ENCODE measurements at regions not wholly inside any gene's neighbourhood (a gene's known extent, or its start where the extent isn't known, plus 50 kb on each side); places are given as distances from the start of the nearest gene placed in this dataset.
"Not testable (repeated sequence)": the region's sequence is repeated elsewhere in the genome, so short reads cannot be mapped to it uniquely, and the experiment has no call there.

DNA sequence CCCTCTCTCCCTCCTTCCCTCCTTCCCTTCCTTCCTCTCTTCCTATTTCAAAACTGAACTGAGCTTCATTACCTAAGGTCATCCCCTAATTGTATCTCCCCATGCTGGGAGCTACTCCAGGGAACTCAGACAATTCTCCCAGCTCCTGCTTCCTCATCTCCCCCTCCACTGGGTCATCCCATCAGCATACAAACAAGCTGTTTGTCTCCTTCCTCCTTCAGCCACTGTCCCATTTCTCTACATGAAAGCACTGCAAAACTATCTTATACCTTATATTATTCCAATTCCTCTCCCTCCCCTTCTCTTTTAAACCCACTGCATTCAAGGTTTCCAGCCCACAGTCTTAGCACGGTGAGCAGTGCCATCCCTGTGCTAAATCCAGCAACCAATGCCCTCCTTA is 262.4 kb downstream of the AGTPBP1 start:
- Histone ChIP-seq H3K4me2 (ENCODE audit: low read length) (no peak overlapping the region), H3K9me2 (ENCODE audit: insufficient read depth, low read length) (no peaks in the 10 kb centered on the region), H3K27ac (ENCODE audit: low read depth, low read length, poor library complexity, severe bottlenecking) (no peak overlapping the region), H3K4me3 (ENCODE audit: low read depth, low read length, poor library complexity, severe bottlenecking) (no peak overlapping the region), H3K36me3 (ENCODE audit: insufficient read depth, low read length) (no peaks in the 10 kb centered on the region), H3K79me2 (ENCODE audit: insufficient read depth, low read depth, low read length) (no peaks in the 10 kb centered on the region), H4K20me1 (ENCODE audit: insufficient read depth, low read length) (no peaks in the 10 kb centered on the region), H3K9me3 (ENCODE audit: low read length) (no peaks in the 10 kb centered on the region), H2AFZ (ENCODE audit: low read length) (no peak overlapping the region), H3K4me1 (ENCODE audit: insufficient read depth, low read length, poor library complexity, severe bottlenecking) (no peaks in the 10 kb centered on the region)
- BruUV-seq (replicated peaks) = no TSS peak
- ChIA-PET CTCF (ENCODE audit: unreplicated experiment) (no interaction called here), POLR2A (interaction anchor here (0.6 kb wide), 1 partner anchor 401 kb away, joined by 3 read pairs; no protein-coding TSS in a partner anchor)
- no peak for TF ChIP-seq EZH2phosphoT487 (IDR thresholded peaks at IDR 0.05; ENCODE audit: borderline replicate concordance, low read depth, low read length)
- TF ChIP-seq CTCF (conservative IDR thresholded peaks at IDR 0.05; ENCODE audit: low read length) = no peak
- intact Hi-C loops (cut with micrococcal nuclease; ENCODE audit: unreplicated experiment) = no loop called here
- DNase-seq (ENCODE audit: low spot score) = no peak

GRCh38 chr9:85478847-85479246 is 262.9 kb downstream of the AGTPBP1 start:
- TF ChIP-seq CTCF (conservative IDR thresholded peaks at IDR 0.05; ENCODE audit: low read length) = no peak
- TF ChIP-seq EZH2phosphoT487 (IDR thresholded peaks at IDR 0.05; ENCODE audit: borderline replicate concordance, low read depth, low read length) = no peak
- Histone ChIP-seq H3K36me3 (ENCODE audit: insufficient read depth, low read length) (no peaks in the 10 kb centered on the region), H2AFZ (ENCODE audit: low read length) (no peak overlapping the region), H3K4me1 (ENCODE audit: insufficient read depth, low read length, poor library complexity, severe bottlenecking) (no peaks in the 10 kb centered on the region), H3K9me2 (ENCODE audit: insufficient read depth, low read length) (no peaks in the 10 kb centered on the region), H4K20me1 (ENCODE audit: insufficient read depth, low read length) (no peaks in the 10 kb centered on the region), H3K4me2 (ENCODE audit: low read length) (no peak overlapping the region), H3K79me2 (ENCODE audit: insufficient read depth, low read depth, low read length) (no peaks in the 10 kb centered on the region), H3K27ac (ENCODE audit: low read depth, low read length, poor library complexity, severe bottlenecking) (no peak overlapping the region), H3K4me3 (ENCODE audit: low read depth, low read length, poor library complexity, severe bottlenecking) (no peak overlapping the region), H3K9me3 (ENCODE audit: low read length) (no peaks in the 10 kb centered on the region)
- BruUV-seq (replicated peaks) = no TSS peak
- intact Hi-C loops (cut with micrococcal nuclease; ENCODE audit: unreplicated experiment) = no loop called here
- ChIA-PET POLR2A (interaction anchor here (0.6 kb wide), 1 partner anchor 400 kb away, joined by 3 read pairs; no protein-coding TSS in a partner anchor), CTCF (ENCODE audit: unreplicated experiment) (interaction anchor here (0.5 kb wide), 1 partner anchor 66 kb away, joined by 6 read pairs; no protein-coding TSS in a partner anchor)
- no peak for DNase-seq (ENCODE audit: low spot score)

DNA sequence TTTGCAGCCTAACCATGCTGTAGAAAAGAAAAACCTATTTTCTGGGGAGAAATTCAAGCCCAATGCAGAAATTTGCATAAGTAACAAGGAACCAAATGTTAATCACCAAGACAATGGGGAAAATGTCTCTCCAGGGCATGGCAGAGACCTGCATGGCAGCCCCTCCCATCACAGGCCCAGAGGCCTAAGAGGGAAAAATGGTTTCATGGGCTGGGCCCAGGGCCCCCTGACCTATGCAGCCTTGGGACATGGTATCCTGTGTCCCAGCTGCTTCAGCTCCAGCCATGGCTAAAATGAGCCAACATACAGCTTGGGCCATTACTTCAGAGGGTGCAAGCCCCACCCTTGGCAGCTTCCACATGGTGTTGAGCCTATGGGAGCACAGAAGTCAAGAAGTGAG is 266.9 kb downstream of the AGTPBP1 start:
- intact Hi-C loops (cut with micrococcal nuclease; ENCODE audit: unreplicated experiment); H3K36me3 ChIP-seq (ENCODE audit: insufficient read depth, low read length); BruUV-seq (replicated peaks); H3K79me2 ChIP-seq (ENCODE audit: insufficient read depth, low read depth, low read length); CTCF ChIA-PET (ENCODE audit: unreplicated experiment); H3K4me2 ChIP-seq (ENCODE audit: low read length); H3K4me1 ChIP-seq (ENCODE audit: insufficient read depth, low read length, poor library complexity, severe bottlenecking); DNase-seq (ENCODE audit: low spot score); H3K9me2 ChIP-seq (ENCODE audit: insufficient read depth, low read length); H2AFZ ChIP-seq (ENCODE audit: low read length); H4K20me1 ChIP-seq (ENCODE audit: insufficient read depth, low read length); POLR2A ChIA-PET; H3K4me3 ChIP-seq (ENCODE audit: low read depth, low read length, poor library complexity, severe bottlenecking); H3K9me3 ChIP-seq (ENCODE audit: low read length); H3K27ac ChIP-seq (ENCODE audit: low read depth, low read length, poor library complexity, severe bottlenecking): not testable (repeated sequence)
